ENCODE measurements at regions not wholly inside any gene's neighbourhood (a gene's known extent, or its start where the extent isn't known, plus 50 kb on each side); places are given as distances from the start of the nearest gene placed in this dataset.
A peak's percentile ranks its signal among the peaks of the same experiment; 100 is the strongest.

DNA sequence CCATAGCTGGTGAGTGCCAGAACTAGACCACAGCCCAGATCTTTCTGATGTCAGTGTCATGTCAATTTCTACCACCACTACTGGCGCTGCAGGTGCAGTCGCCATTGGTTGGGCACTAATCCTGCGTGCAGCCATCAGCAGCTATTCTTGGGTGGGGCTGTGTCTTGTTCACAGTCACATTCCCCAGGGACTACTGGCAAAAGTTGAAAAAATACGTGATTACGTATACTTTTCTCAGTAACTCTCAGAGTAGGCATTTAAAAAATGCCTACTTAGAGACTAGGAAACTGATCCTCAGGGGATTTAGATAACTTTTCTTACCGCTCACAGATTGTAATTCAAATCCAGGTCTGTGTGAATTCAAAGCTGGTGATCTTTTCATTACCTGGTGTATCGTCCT is 127.7 kb downstream of the ADAMTS15 start:
- Histone ChIP-seq H3K27ac (ENCODE audit: low read depth in 1 of 2, low read length in 2 of 2) (no peak overlapping the region), H3K36me3 (ENCODE audit: control insufficient read depth in 1 of 2, insufficient read depth in 2 of 2, low read length in 1 of 2) (no peaks in the 10 kb centered on the region), H3K9me3 (ENCODE audit: control insufficient read depth, low read length) (no peaks in the 10 kb centered on the region), H3K27me3 (ENCODE audit: control insufficient read depth in 1 of 2, insufficient read depth in 2 of 2, low read length in 1 of 2) (no peaks in the 10 kb centered on the region), H3K4me3 (ENCODE audit: low read length in 2 of 2) (no peak overlapping the region), H3K4me1 (ENCODE audit: control insufficient read depth in 1 of 2, insufficient read depth in 2 of 2, low read length in 2 of 2) (peaks cover 1 to 3% of the 10 kb centered on the region in 2 donors)
- ATAC-seq (ENCODE audit: low FRiP score) (no peak), DNase-seq (no peak)
- WGBS, 2 donors = 83 to 92% methylated on average over 7 of the region's 7 CpGs
- intact Hi-C loops (cut with DNase I) = no loop called here

DNA sequence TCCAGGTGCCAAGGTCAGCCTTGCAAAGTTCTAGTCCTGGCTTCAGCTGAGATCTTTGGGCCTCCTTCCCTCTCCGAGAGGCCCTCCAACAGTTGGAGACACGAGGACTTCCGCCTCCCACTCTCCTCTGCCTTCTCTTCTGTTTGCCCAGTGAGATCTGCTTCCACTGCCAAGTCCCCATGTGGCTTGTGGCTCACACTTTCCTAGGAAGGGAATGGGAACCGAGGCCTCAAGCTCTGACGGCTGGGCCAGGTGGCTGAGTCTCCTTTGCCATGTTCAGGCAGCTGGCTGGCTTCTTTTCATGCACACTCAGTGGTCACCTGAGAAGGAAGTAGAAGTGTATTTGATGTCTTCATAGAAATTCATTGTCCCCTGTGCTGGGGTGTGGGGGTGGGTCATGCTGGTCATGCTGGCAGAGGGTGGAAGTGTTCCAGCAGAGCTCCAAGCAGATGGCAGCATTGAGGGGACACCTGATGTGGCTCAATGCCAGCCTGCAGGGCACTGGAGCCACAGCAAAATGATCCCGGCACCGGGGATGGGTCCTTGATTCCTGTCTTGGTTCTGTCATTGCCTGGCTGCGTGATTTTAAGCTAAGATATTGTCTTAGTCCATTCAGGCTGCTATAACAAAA is 130.4 kb downstream of the ADAMTS15 start:
- H3K9me3 ChIP-seq (ENCODE audit: control insufficient read depth, low read length) = no peaks in the 10 kb centered on the region
- no peak overlapping the region for H3K27ac ChIP-seq (ENCODE audit: low read depth in 1 of 2, low read length in 2 of 2)
- DNase-seq (no peak), ATAC-seq (ENCODE audit: low FRiP score) (no peak)
- no peaks in the 10 kb centered on the region for H3K36me3 ChIP-seq (ENCODE audit: control insufficient read depth in 1 of 2, insufficient read depth in 2 of 2, low read length in 1 of 2)
- H3K4me1 ChIP-seq (ENCODE audit: control insufficient read depth in 1 of 2, insufficient read depth in 2 of 2, low read length in 2 of 2) = peaks cover 1 to 5% of the 10 kb centered on the region in 2 donors
- no peak overlapping the region for H3K4me3 ChIP-seq (ENCODE audit: low read length in 2 of 2)
- intact Hi-C loops (cut with DNase I) = no loop called here
- WGBS, 2 donors = 44 to 61% methylated on average over 8 of the region's 8 CpGs
- H3K27me3 ChIP-seq (ENCODE audit: control insufficient read depth in 1 of 2, insufficient read depth in 2 of 2, low read length in 1 of 2) = no peaks in the 10 kb centered on the region

DNA sequence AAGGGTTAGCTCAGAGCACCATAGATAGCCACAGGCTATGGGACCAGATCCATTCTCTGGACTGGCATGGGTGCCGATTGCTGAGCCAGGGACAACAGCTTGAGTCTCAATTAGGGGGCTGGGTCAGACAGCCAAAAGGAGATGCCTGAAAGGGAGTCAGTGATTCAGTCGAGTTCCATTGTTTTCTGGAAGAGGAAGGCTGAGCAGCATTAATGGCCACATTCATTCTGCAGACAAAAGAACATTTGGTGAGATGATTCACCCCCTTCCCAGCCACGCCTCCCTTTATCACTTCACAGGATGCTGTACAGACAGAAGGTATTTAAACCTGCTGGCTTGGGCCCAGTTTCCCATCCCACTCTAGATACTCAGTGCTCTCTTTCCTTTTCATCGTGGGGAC is 131.9 kb downstream of the ADAMTS15 start:
- ATAC-seq (ENCODE audit: low FRiP score) (peak; percentile 34), DNase-seq (peak in 1 of 2 donors; percentile 67)
- Histone ChIP-seq H3K27me3 (ENCODE audit: control insufficient read depth in 1 of 2, insufficient read depth in 2 of 2, low read length in 1 of 2) (no peaks in the 10 kb centered on the region), H3K27ac (ENCODE audit: low read depth in 1 of 2, low read length in 2 of 2) (peak overlapping the region in 1 of 2 donors; percentile 18), H3K9me3 (ENCODE audit: control insufficient read depth, low read length) (no peaks in the 10 kb centered on the region), H3K36me3 (ENCODE audit: control insufficient read depth in 1 of 2, insufficient read depth in 2 of 2, low read length in 1 of 2) (no peaks in the 10 kb centered on the region), H3K4me3 (ENCODE audit: low read length in 2 of 2) (no peak overlapping the region), H3K4me1 (ENCODE audit: control insufficient read depth in 1 of 2, insufficient read depth in 2 of 2, low read length in 2 of 2) (peaks cover 1 to 5% of the 10 kb centered on the region in 2 donors)
- intact Hi-C loops (cut with DNase I) = no loop called here
- 21 to 26% methylated on average over 4 of the region's 4 CpGs for WGBS, 2 donors

DNA sequence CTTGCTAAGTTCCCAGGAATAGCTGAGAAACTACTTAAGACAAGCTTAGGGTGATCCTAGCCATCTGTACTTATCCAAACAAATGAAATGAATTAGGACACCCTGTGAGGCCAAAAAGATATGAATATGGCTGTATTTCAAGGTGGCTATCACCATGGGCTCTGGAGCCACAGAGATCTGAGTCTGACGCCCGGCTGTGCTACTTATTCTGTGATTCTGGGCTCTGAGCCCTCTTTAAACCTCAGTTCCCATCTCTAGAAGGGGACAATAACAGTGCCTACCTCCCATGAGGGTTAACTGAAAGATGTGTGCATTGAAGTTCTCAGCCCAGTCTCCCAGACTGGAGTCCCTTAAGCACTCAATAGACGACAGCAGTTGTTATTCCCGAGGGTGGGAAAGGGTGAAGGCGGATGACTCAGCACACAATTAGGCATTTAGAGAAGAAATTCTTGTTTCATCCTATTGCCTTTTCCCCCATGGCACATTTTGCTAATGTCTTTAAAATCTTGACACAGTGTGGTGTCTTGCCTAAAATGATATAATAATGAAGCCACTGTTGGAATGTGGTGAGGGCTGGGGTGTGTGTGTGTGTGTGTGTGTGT is 132.5 kb downstream of the ADAMTS15 start:
- no peaks in the 10 kb centered on the region for H3K27me3 ChIP-seq (ENCODE audit: control insufficient read depth in 1 of 2, insufficient read depth in 2 of 2, low read length in 1 of 2)
- ATAC-seq (ENCODE audit: low FRiP score) (peak; percentile 56), DNase-seq (no peak)
- peak overlapping the region; percentile 9 to 12 for H3K27ac ChIP-seq (ENCODE audit: low read depth in 1 of 2, low read length in 2 of 2)
- no peaks in the 10 kb centered on the region for H3K9me3 ChIP-seq (ENCODE audit: control insufficient read depth, low read length)
- intact Hi-C loops (cut with DNase I) = no loop called here
- H3K4me3 ChIP-seq (ENCODE audit: low read length in 2 of 2) = no peak overlapping the region
- peaks cover 1 to 8% of the 10 kb centered on the region in 2 donors for H3K4me1 ChIP-seq (ENCODE audit: control insufficient read depth in 1 of 2, insufficient read depth in 2 of 2, low read length in 2 of 2)
- H3K36me3 ChIP-seq (ENCODE audit: control insufficient read depth in 1 of 2, insufficient read depth in 2 of 2, low read length in 1 of 2) = no peaks in the 10 kb centered on the region
- WGBS, 2 donors = 9 to 12% methylated on average over 5 of the region's 5 CpGs

DNA sequence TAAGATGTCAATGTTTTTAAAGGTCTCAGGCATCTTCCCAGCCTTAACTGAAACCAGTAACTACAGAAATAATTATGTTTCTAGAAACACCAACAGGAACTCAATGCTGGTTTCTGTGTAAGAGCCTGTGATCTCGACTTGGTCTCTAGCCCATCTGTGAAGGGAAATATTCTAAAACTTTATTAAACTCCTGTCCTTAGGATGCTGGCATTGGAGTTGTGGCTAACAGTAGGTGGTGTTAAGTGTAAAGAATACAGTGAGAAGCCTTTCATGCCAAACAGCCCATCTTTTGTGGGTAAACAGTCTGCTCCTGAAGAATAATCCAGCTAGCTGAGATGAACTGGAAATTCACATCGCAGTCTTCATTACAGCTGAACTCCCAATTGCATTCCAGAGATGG is 133.2 kb downstream of the ADAMTS15 start:
- intact Hi-C loops (cut with DNase I) = no loop called here
- Histone ChIP-seq H3K27ac (ENCODE audit: low read depth in 1 of 2, low read length in 2 of 2) (no peak overlapping the region), H3K4me3 (ENCODE audit: low read length in 2 of 2) (no peak overlapping the region), H3K27me3 (ENCODE audit: control insufficient read depth in 1 of 2, insufficient read depth in 2 of 2, low read length in 1 of 2) (no peaks in the 10 kb centered on the region), H3K36me3 (ENCODE audit: control insufficient read depth in 1 of 2, insufficient read depth in 2 of 2, low read length in 1 of 2) (no peaks in the 10 kb centered on the region), H3K4me1 (ENCODE audit: control insufficient read depth in 1 of 2, insufficient read depth in 2 of 2, low read length in 2 of 2) (peaks cover 1 to 8% of the 10 kb centered on the region in 2 donors), H3K9me3 (ENCODE audit: control insufficient read depth, low read length) (no peaks in the 10 kb centered on the region)
- DNase-seq = no peak
- 32 to 50% methylated on average over 2 of the region's 2 CpGs for WGBS, 2 donors
- peak; percentile 6 for ATAC-seq (ENCODE audit: low FRiP score)

DNA sequence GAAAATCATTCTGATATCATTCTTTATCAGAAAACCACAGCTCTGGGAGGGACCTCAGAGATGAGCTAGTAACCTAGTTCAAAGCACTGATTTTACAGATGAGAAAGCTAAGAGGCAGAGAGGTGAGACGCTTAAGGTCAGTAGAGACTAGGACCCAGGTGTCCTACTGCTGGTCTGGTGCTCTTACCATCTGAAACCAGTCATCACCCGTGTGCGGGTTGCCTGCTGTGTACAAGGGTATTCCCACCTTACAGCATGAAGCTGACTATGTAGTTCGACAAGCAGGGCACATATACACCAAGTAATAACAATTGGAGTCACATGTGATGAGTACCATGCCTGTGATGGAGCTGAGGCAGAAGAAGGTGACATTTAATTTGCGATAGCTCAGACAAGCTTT is 133.7 kb downstream of the ADAMTS15 start:
- peaks cover 1 to 8% of the 10 kb centered on the region in 2 donors for H3K4me1 ChIP-seq (ENCODE audit: control insufficient read depth in 1 of 2, insufficient read depth in 2 of 2, low read length in 2 of 2)
- H3K36me3 ChIP-seq (ENCODE audit: control insufficient read depth in 1 of 2, insufficient read depth in 2 of 2, low read length in 1 of 2) = no peaks in the 10 kb centered on the region
- intact Hi-C loops (cut with DNase I) = no loop called here
- no peak overlapping the region for H3K4me3 ChIP-seq (ENCODE audit: low read length in 2 of 2)
- H3K27me3 ChIP-seq (ENCODE audit: control insufficient read depth in 1 of 2, insufficient read depth in 2 of 2, low read length in 1 of 2) = no peaks in the 10 kb centered on the region
- H3K27ac ChIP-seq (ENCODE audit: low read depth in 1 of 2, low read length in 2 of 2) = no peak overlapping the region
- WGBS, 2 donors = 94 to 98% methylated on average over 5 of the region's 5 CpGs
- no peak for DNase-seq
- ATAC-seq (ENCODE audit: low FRiP score) = no peak
- peaks cover under 1% of the 10 kb centered on the region for H3K9me3 ChIP-seq (ENCODE audit: control insufficient read depth, low read length)

DNA sequence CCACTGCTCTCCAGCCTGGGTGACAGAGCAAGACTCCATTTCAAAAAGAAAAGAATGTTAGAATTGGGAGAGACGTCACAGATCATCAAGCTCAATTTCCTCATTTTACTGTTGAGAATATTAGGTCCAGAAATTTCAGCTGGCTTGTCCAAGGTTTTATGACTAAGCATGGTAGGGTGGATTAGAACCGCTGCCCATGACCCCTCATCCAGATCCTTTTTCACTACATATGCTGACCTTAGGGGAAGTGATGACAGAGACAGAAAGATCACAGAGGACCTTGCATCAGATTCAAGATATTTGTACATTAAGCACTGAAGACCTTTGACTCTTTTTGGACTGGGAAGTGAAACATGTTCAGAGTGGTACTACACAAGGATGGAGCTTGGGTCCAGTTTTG is 134.5 kb downstream of the ADAMTS15 start:
- no peaks in the 10 kb centered on the region for H3K27me3 ChIP-seq (ENCODE audit: control insufficient read depth in 1 of 2, insufficient read depth in 2 of 2, low read length in 1 of 2)
- H3K36me3 ChIP-seq (ENCODE audit: control insufficient read depth in 1 of 2, insufficient read depth in 2 of 2, low read length in 1 of 2) = no peaks in the 10 kb centered on the region
- DNase-seq (no peak), ATAC-seq (ENCODE audit: low FRiP score) (no peak)
- 94 to 95% methylated on average over 2 of the region's 2 CpGs for WGBS, 2 donors
- H3K27ac ChIP-seq (ENCODE audit: low read depth in 1 of 2, low read length in 2 of 2) = no peak overlapping the region
- peaks cover 3% of the 10 kb centered on the region for H3K9me3 ChIP-seq (ENCODE audit: control insufficient read depth, low read length)
- H3K4me1 ChIP-seq (ENCODE audit: control insufficient read depth in 1 of 2, insufficient read depth in 2 of 2, low read length in 2 of 2) = peaks cover 1 to 8% of the 10 kb centered on the region in 2 donors
- intact Hi-C loops (cut with DNase I) = no loop called here
- H3K4me3 ChIP-seq (ENCODE audit: low read length in 2 of 2) = no peak overlapping the region

DNA sequence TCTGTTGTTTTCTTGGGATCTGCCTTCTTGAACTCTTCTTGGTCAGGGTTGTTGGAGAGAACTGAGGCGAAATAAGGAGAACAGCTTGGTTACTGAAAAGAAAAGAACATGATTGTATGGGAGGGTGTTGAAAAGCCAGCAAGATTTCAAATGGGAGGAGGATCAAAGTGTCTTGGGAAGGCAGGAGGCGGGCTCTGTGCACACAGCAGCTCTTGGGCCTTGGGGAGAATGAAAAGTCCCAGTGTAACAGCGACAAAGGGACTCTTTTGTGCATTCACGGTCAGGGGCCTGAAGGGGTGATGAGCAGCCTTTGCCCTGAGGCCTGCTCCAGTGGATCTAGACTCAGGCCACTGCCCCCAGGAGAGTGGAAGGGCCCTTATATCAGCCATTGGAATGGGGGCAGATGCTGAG is 135.4 kb downstream of the ADAMTS15 start:
- peaks cover 1 to 8% of the 10 kb centered on the region in 2 donors for H3K4me1 ChIP-seq (ENCODE audit: control insufficient read depth in 1 of 2, insufficient read depth in 2 of 2, low read length in 2 of 2)
- H3K9me3 ChIP-seq (ENCODE audit: control insufficient read depth, low read length) = peaks cover 3% of the 10 kb centered on the region
- intact Hi-C loops (cut with DNase I) = no loop called here
- no peak for ATAC-seq (ENCODE audit: low FRiP score)
- H3K27ac ChIP-seq (ENCODE audit: low read depth in 1 of 2, low read length in 2 of 2) = no peak overlapping the region
- no peaks in the 10 kb centered on the region for H3K36me3 ChIP-seq (ENCODE audit: control insufficient read depth in 1 of 2, insufficient read depth in 2 of 2, low read length in 1 of 2)
- no peak overlapping the region for H3K4me3 ChIP-seq (ENCODE audit: low read length in 2 of 2)
- no peaks in the 10 kb centered on the region for H3K27me3 ChIP-seq (ENCODE audit: control insufficient read depth in 1 of 2, insufficient read depth in 2 of 2, low read length in 1 of 2)
- no peak for DNase-seq
- 97 to 98% methylated on average over 4 of the region's 4 CpGs for WGBS, 2 donors

DNA sequence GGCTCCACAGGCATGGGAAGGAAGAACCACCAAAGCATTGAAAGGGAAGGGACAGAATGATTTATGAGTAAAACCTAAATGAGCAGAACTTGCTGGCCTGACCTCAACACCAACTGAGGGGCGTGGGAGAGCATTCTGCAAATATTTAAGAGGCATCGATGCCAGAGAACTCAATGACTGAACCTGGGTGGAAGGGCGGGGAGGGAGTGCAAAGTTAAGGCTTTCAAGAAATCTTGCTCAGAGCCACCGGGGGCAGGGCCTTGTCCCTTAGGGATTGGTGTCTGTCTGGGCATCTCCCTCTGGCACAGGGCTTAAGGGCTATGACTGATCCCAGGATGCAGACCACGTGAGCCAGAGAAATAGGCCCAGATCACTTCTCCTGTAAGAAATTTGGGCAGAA is 137.1 kb downstream of the ADAMTS15 start:
- Histone ChIP-seq H3K4me3 (ENCODE audit: low read length in 2 of 2) (no peak overlapping the region), H3K9me3 (ENCODE audit: control insufficient read depth, low read length) (peaks cover 3% of the 10 kb centered on the region), H3K27ac (ENCODE audit: low read depth in 1 of 2, low read length in 2 of 2) (no peak overlapping the region), H3K36me3 (ENCODE audit: control insufficient read depth in 1 of 2, insufficient read depth in 2 of 2, low read length in 1 of 2) (no peaks in the 10 kb centered on the region), H3K27me3 (ENCODE audit: control insufficient read depth in 1 of 2, insufficient read depth in 2 of 2, low read length in 1 of 2) (no peaks in the 10 kb centered on the region), H3K4me1 (ENCODE audit: control insufficient read depth in 1 of 2, insufficient read depth in 2 of 2, low read length in 2 of 2) (peaks cover under 1 to 8% of the 10 kb centered on the region in 2 donors)
- DNase-seq = peak in 1 of 2 donors; percentile 65
- WGBS, 2 donors = 11 to 13% methylated on average over 5 of the region's 5 CpGs
- intact Hi-C loops (cut with DNase I) = no loop called here
- no peak for ATAC-seq (ENCODE audit: low FRiP score)
